ENCODE measurements at regions not wholly inside any gene's neighbourhood (a gene's known extent, or its start where the extent isn't known, plus 50 kb on each side); places are given as distances from the start of the nearest gene placed in this dataset.

DNA sequence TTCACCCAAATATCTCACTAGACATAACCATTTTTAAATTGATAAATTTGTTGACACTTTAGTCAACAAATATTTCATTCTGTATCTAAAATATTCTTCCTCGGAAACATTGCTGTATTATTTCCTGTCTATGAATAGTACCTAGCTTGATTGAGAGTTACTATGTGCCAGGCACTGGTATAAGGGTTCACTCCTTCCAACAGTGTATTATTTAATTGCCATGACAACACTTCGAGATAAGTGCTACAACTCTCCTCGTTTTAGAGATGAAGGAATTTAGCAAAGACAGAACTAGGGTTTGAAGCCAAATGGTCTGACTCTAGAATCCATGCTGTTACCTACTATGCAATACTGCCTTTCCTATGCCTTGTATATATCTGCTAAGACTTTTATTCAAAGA is 287.2 kb downstream of the YTHDC2 start:
- no peak for DNase-seq (ENCODE audit: low read depth in 3 of 3)

DNA sequence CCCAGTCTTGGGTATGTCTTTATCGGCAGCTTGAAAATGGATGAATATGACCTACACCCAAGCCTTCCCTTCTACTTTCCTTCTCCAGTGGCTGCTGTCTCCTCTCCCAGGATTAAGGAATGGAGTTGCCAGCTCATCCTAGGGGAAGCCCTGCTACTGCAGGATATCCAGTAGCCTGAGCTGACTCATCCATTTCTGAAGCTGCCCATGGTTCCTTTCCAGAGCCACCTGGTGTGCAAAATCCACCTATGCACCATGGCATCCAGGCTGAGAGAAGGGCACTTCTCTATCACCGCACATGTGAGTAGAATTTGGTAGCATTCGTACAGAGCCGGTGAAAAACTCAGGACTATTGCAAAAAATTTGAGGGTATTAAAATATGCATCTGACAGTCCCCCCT is 290.8 kb downstream of the YTHDC2 start:
- no peak for DNase-seq (ENCODE audit: low read depth in 3 of 3)

DNA sequence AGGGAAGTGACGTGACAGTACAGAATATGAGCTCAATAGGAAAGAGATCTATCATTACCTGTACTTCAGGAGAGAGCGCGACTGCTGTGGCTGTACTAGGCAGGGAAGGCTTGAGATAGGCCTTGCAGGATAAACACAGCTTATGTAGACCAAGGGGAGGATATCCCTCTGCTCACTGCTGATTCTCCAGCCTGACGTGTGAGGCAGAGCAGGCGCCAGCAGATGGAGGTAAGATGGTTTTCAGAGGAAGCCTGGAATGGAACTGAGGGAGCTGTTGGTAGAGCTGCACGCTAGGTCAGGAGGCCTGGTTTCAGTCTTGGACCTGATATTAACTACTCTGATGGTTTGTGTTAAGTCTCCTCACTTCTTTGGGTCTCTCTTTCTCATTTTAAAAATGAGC is 291.4 kb downstream of the YTHDC2 start:
- DNase-seq (ENCODE audit: low read depth in 3 of 3) = no peak

DNA sequence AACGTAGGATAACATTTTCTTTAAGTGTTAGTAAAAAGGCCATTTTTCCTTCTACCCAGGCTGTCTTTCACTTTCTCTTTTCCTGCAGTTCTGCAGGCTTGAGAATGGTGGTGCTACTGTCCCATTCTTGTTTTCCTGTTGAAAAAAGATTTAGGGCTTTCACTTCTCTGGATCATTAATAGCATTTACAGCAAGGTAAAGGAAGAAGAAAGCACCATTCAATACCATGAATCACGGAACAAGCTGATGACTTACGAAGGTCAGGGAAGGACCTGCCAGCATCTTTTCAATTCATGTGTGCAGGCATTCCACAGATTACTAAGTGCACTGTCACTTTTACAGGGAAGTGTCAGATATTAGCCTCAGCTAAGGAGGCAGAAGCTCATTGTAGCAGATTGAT is 292.8 kb downstream of the YTHDC2 start:
- DNase-seq (ENCODE audit: low read depth in 3 of 3) = no peak

DNA sequence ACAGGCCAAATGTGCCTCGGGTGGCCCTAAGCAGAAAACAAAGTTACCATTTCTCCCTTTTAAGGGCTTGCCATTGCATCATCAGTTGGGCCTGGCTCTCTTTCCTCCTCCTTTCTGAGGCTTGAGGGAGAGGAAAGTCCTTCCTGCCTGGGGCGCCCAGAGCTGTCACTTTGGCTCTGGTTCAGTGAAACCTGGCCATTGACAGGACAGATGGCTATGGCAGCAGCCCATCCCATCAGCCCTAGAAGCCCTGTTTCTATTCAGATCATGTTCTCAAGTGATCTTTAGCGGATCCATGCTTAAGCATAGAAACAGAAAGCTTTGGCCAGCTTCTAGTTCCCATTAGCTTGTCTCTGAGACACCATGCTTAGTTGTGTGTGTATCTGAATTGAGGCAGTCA is 293.4 kb downstream of the YTHDC2 start:
- DNase-seq (ENCODE audit: low read depth in 3 of 3) = no peak

DNA sequence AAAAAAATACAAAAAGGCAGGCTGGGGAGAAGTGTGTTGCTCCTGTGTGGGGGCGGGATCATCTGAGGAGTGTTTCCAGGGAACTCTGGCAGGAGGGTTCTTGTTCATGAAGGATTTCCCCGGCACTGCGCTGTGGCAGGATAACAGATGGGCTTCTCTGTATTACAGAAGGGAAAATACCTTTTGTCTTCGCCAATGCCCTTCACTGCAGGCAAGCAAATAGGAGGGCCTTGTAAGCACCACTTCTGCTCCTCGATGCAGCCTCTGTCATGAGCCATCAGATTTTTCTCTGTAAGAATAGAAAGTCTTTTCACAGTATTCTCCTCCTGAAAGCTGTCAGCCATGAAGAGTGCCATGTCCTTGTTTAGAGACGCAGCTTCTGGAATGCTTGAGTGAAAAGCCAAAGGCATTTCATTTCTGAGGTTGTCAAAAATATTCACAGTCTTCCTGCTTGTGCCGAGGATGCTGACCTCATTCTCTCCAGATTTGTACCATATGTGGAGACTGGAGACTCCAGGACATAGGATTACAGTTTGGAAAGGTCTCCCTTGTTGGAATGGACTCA is 294.0 kb downstream of the YTHDC2 start:
- no peak for DNase-seq (ENCODE audit: low read depth in 3 of 3)

DNA sequence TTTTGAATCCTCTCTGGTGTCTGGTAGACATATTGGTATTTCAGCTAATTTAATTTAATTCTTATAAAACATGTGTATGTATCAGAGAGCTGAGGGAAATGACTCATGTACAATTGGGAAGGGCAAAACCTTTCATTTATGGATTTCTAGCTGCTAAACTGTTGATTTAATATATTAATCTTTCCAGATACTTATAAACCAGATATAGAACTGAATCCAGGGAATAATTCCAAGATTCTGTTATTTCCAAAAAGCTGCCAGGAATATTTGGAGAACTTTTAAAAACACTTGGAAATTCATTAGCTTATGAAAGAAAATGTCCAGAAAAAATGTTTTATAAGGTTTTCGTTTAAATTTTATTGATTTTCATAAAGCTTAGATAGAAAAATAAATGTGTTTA is 295.5 kb downstream of the YTHDC2 start:
- no peak for DNase-seq (ENCODE audit: low read depth in 3 of 3)

DNA sequence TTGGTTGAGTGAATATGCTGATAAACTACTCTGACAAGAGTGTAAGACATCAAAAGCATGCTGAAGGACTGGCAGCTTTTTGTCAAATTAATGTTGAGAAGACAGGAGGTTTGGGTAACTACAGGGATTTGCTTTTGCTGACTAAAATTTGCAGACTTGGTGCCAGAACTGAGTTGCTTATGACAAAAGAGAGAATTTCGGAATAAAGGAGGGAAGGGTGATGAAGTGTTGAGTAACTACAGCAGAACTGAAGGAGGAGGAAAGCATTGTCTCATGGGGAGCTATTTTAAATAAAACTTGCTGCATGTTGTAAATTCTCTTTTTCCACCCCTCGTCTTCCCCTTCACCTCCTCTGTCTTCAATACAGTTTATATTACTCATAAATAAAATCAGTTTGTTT is 296.1 kb downstream of the YTHDC2 start:
- DNase-seq (ENCODE audit: low read depth in 3 of 3) = no peak

DNA sequence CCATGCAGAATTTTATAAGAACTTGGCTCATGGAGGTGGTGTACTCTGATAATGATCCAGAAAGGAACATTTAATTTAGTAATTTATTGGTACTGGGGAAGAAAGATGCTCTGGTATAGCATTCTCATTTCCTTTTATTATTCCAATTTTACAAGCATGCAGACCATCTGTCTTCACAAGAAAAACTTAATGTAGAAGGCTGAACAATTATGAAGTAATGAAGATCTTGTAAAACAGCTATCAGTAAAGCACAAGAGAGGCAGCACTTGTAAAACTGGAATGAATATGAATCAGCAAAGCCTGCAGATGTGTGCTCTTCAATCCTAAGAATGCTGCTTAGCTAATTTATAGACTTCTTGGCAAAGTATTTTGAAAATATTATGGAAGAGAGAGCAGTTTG is 300.0 kb downstream of the YTHDC2 start:
- DNase-seq (ENCODE audit: low read depth in 3 of 3) = no peak

DNA sequence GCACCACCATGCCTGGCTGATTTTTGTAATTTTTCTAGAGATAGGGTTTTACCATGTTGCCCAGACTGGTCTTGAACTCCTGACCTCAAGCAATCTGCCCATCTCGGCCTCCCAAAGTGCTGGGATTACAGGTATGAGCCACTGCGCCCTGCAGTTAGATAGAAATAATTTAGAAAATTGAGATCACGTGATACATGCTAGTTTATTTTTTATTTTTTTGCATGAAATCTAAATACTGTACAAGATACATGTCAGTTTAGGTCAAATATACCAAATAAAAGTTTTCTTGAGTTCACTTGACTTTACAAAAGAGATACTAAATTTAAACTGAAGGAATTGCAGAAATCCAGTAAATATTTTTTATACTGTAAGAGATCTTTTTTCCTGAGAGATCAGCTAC is 304.2 kb downstream of the YTHDC2 start:
- no peak for DNase-seq (ENCODE audit: low read depth in 3 of 3)

DNA sequence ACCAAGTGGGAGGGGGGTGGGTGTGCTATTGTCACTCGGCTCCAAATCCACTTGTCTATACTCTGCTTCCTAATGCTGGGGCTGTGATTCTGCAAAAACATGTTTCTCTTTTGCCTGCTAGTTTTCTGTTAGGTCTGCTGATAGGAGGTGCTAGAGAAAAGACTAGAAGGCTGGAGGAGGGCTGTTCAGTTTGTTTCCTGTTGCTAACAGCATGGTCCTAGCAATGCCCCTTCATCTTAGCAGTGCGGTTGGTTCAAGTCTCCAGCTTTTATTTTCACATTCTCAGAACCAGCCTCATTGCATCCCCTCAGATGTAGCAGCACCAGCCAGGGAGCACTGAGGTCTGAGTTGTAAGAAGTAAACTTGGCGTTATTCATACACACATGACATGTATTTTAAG is 310.2 kb downstream of the YTHDC2 start:
- DNase-seq (ENCODE audit: low read depth in 3 of 3) = no peak

DNA sequence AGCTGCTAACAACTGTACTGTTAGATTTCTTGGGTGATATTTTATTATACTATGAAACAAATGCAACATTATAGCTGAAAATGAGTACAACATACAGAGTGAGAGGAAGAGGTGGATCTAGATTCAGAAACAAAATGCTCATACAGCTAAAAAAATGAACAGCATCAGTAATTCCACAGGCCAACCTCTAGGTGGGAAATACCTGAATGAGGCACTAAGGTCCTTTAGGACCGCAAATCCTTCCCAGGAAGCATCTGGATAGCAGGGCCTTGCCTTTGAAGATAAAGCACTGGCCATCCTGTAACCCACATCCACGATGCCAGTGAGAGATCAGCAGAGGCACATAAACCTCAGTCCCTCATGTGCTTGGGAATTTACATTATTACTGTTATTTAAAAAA is 310.8 kb downstream of the YTHDC2 start:
- no peak for DNase-seq (ENCODE audit: low read depth in 3 of 3)

DNA sequence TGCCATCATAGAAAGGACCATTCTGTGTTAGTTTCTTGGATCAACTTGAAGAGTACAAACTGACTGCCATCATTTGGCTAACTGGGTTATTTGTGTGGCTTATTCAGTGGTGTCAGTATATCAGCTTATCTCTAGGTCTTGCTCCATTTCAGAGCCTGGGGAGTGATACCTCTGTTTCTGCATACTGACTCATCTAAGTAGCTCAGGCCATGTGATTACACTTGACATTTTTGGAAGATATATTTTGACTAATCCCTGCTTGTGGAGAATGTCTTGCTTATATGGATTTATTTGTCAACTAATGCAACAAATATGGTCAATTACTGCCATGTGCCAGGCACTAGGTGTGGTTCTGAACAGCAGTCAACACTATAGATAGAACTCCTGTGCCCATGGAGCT is 311.7 kb downstream of the YTHDC2 start:
- no peak for DNase-seq (ENCODE audit: low read depth in 3 of 3)

DNA sequence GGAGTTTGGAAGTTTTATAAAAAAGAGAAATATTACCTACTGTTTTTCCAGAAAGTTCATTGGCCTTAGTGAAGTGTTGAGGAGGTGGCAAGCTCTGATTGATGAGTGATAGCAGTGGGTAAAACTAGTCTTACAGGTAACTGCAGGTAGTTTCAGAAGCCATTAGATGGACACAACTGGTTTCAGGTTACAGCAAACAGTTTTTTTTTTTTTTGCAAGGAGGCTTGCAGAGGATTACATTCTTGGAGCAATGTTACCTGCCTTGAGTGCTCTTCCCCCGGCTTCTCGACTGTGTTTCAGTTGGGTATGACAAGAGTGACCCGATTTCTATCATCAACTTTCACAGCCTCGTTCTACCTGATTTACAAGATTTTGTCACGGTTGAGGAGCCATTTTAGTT is 333.4 kb downstream of the YTHDC2 start:
- no peak for DNase-seq (ENCODE audit: low read depth in 3 of 3)

DNA sequence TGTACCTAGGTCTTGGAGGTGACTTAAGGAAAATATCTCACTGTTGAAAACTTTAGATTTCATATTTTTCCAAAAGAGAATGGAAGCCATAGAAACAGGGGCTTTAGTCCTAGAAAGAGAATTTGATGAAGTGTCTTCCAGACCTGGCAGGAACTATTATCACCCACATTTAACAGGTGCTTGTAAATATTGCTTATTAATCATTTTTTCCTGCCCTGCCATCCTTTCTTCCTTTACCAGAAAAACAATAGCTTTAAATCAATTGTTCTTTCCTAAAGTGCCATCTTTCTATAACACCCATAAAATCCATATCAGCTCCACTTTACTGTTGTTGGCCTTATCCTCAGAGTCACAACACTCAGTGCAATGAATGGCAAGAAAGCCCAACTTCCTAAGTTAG is 350.9 kb downstream of the YTHDC2 start:
- DNase-seq (ENCODE audit: low read depth in 3 of 3) = no peak

DNA sequence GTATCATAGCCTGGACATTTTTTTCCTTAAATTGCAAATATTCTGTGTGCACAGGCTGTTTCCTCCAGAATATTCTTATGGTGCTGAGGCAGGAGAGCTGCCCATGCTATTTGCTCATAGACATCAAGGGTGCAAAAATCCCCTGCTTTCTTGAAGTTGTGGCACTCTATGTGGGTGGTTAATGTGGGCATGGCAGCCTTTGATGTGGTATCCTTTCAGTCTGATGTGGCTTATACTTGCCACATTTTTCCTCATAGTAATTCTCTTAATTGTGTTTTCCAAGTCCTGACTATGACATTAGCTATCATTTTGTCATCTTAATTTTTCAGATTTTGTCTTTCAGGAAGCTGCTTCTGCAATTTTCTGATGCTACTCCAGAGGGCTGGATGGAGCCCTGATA is 353.3 kb downstream of the YTHDC2 start:
- no peak for DNase-seq (ENCODE audit: low read depth in 3 of 3)

DNA sequence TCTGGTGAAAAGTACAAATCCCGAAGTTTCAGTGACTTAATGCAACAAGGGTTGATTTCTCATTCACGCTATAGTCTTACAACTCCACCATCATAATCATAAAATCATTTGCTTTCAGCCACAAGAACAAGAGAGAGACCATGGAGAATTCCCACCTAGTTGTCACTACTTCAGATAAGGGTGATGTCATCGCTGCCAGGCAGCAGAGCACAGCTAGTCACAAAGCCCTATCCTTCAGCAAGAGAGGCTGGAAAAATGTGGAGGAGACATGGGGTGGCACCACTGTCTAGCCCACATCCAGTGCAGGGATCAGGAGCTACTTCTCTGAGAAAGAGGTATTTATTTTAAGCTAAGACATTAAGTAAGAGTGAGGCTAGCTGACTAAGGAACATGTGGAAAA is 356.1 kb downstream of the YTHDC2 start:
- DNase-seq (ENCODE audit: low read depth in 3 of 3) = no peak

DNA sequence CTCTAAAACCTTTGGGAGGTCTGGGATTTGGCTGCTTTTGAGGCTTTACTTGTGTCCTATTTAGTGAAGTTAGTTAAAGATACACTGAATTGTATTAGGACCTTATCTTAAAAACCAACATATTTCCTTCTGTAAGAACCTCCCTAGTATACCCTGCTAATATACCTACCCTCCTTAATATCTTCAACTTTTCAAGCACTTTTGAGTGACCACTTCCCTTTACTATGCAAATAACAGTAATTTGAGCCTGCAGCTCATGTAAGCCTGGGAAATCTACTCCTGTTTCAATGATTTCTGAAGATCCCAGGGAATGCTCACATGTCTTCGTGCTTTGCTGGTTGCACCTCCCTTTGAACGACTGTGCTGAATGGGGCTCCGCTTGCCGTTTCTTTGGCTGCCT is 358.5 kb downstream of the YTHDC2 start:
- no peak for DNase-seq (ENCODE audit: low read depth in 3 of 3)

DNA sequence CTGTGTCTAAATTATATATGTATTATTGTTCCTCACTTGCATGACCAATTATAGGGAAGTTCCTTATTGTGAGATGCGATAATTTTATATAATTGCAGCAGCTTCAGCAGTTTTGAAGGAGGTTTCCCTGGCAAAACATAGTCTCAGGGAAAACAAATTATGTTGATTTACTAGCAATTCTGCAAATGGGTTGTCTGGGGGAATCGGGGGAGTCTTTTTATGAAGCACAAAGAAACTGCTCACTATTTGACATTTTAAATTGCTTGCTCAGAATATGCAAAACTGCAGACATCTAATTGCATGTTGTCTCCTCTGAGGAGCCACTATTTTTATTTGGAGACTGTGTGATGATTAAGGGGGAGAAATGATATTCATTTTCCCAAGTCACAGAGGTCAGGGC is 361.6 kb downstream of the YTHDC2 start:
- DNase-seq (ENCODE audit: low read depth in 3 of 3) = no peak

DNA sequence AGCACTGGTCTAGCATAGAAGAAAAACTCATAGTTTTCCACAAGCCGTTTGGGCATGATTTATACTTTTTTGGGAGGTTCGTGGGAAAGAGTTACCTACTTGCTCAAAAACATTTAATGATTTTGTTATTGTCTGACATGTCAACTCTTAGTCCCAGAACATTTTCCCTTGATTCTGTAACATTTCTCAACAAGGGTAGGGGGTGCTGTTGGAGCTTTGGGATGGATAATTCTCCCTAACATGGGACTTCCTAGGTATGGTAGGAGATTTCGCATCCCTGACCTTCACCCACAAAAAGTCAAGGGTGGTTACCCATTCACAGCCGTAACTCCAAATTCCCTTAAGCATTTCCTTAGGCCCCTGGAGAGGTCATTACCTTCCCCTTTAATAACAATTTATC is 378.0 kb downstream of the YTHDC2 start:
- no peak for DNase-seq (ENCODE audit: low read depth in 3 of 3)

DNA sequence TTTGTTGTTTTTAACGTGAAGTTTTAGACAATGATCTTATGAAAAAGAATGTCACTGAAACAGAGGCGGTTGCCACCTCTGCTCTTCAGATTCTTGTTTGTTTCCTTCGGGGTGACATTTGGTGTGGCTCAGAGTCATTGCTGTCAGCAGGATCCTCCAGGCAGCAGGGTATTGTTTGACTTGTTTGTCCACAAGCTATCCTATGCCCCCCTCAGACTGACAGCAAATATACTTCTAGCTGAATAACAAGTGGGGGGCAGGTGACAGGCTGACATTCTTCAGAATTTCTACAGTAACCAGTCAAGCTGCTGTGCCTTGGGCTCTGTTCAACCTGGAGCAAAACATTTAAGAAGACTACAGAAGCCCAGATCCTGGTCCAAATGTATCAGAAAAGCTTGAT is 383.3 kb downstream of the YTHDC2 start:
- DNase-seq (ENCODE audit: low read depth in 3 of 3) = no peak

DNA sequence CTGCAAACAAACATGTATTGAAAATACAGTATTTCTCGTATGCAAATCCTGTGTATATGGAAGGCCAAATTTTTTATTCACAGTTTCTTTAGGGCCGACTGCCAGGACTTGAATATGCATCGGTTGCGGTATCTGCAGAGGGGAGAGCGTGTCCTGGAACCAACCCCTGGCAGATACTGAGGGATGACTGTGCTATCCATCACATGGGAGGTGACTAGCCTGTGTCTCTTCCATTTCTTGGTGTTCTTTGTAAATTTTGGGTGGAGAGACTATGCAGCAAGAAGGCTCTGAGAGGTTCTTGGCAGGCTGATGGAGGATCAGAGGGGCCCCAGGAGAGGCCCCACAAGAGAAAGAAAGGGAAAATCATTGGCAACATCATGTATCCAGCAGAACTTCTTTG is 384.3 kb downstream of the YTHDC2 start:
- no peak for DNase-seq (ENCODE audit: low read depth in 3 of 3)

DNA sequence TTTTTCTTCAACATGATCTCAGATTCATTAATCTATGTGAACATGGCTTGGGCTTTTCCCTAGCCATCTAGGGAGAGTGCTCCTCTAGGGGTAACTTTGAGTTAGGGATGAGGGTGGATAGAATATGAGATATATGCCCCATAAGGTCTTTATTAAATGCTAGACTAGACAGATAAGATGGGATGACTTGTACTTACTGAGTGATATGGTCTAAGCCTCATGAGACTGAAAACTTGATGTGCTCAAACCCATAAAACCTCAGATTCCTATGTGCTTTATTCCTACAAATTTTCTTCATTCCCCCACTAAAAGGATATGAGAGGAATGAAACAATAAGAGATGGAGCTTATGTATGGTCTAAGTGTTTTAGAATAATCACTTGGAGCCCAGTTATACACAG is 386.6 kb downstream of the YTHDC2 start:
- DNase-seq (ENCODE audit: low read depth in 3 of 3) = no peak

DNA sequence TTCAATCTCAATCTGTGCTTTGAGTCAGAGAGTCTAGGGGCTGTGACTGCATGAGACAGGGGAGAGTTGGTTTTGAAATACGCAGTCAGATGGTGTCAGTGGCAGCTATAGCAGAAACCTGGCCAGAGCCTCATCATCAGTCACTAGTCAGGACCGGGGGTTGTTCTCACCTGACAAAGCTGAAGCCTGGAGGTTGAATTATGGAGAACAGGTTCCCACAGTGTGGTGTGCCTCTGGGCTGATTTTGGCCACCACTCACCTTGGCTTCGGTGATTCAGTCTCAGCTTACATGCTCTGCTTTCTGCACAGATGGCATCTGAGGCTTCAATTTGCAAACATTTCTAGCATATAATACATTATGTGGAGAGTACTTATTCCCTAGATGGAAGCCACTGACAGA is 387.3 kb downstream of the YTHDC2 start:
- DNase-seq (ENCODE audit: low read depth in 3 of 3) = no peak

DNA sequence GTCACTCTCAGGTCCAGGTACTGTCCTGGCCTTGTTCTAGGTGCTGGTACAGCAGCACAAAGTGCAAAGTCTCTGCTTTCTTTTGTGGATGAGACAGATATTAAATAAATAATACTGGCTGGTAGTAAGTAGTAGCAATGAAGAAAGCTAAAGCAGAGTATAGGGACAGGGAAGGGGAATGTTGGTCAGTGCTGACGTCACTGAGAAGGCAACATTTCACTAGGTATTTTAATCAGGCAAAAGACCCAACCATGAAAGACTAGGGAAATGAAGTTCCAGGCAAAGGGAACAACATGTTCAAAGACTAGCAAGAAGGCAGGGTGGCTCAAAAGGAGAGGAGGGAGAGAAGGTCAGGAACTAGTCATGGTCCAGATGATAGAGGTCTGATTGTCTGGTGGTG is 388.2 kb downstream of the YTHDC2 start:
- no peak for DNase-seq (ENCODE audit: low read depth in 3 of 3)

All from stimulated activated CD4-positive, alpha-beta T cell treated with anti-CD3 and anti-CD28 coated beads, TNF-alpha, amount 100 ng/mL, for 24 hours (primary cell).